Activated B cell treated with CpG ODN at 0.5 μM for 24 hours (primary cell): ENCODE measurements at regions not wholly inside any gene's neighbourhood (a gene's known extent, or its start where the extent isn't known, plus 50 kb on each side); places are given as distances from the start of the nearest gene placed in this dataset.

Source experiments
- ATAC-seq: fragments of 200-7000 bp; cut with Tn5 transposase; one replicate; pipeline ENCODE4 v1.10.0; 2021; ENCODE audit warnings: low read depth, mild to moderate bottlenecking, moderate library complexity
- CTCF ChIA-PET: fragments of 350-600 bp; sonication (Branson Sonifier 250); formaldehyde crosslinking; loops from one replicate; lab custom pipeline; 2021; ENCODE audit warnings: antibody characterized with exemption; lab: Charles Lee
- POLR2A ChIA-PET: fragments of 350-600 bp; sonication (Branson Sonifier 250); formaldehyde crosslinking; loops from one replicate; lab custom pipeline; 2021; ENCODE audit warnings: antibody characterized with exemption; lab: Charles Lee
- DNase-seq: peaks from one replicate; pipeline ENCODE4 v3.0.0; 2022
- H3K27ac Mint-ChIP-seq: one replicate; pipeline ENCODE4 v1.8.0; 2020; ENCODE audit warnings: mixed read lengths
- H3K27me3 Mint-ChIP-seq: one replicate; pipeline ENCODE4 v1.8.0; 2021; ENCODE audit warnings: mixed read lengths
- H3K36me3 Mint-ChIP-seq: one replicate; pipeline ENCODE4 v1.8.0; 2021; ENCODE audit warnings: low read depth, mixed read lengths
- H3K4me1 Mint-ChIP-seq: one replicate; pipeline ENCODE4 v1.8.0; 2021; ENCODE audit warnings: mixed read lengths
- H3K4me3 Mint-ChIP-seq: one replicate; pipeline ENCODE4 v1.8.0; 2020; ENCODE audit warnings: mild to moderate bottlenecking, mixed read lengths
- H3K9me3 Mint-ChIP-seq: one replicate; pipeline ENCODE4 v1.8.0; 2020; ENCODE audit warnings: mixed read lengths
- CTCF ChIP-seq: fragments of 200-600 bp; IDR thresholded peaks from one replicate; pipeline ENCODE4 v1.8.0; 2022; ENCODE audit warnings: antibody characterized with exemption, mild to moderate bottlenecking
- intact Hi-C: fragments of 100-400 bp; cut with micrococcal nuclease; formaldehyde crosslinking; loops from one replicate; pipeline ENCODE4 v1.15.1; 2024

- H3K4me1 Mint-ChIP-seq: no peaks in the 10 kb centered on the region
- POLR2A ChIA-PET: no interaction called here
These were observed 51.4 kb upstream of the TMEM132E start for GRCh38 chr17:34527908-34528470.

DNA sequence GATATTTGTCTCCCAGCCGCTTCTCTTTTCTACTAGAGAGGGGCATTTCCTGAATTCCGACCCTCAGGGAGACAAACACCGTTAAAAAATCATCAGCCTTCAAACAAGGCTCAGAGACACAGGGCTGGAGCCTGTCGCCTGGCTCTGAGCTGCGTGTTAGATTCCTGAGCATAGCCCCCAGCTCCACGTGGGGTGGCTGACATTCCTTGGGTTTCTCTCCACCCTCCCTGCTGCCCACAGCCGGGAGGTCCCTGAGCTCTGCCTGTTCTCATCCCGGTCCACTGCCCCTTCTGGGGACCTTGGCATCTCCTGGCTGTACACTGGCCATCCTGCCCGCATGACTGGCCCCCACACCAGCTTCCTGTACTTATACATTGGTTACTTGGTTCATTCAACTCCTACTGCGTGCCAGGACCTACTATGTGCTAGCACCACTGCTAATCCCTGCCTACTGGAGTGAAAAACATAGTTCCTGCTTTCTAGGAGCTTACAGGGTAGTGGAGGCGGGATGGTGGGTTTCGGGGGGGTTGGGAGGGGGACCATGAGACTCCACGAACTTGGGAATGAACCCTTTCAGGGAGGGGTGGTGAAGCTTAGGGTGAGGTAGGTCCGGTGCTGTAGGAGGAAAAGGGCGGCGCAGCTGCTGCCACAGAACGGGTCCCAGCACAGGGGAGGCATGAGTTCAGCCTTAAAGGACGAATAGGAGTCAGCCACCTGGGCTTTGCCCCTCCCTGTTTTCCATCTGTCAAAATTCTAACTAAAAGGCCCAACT lies 52.1 kb upstream of the TMEM132E start:
- Mint-ChIP-seq H3K27ac (no peak overlapping the region), H3K9me3 (no peaks in the 10 kb centered on the region), H3K36me3 (no peaks in the 10 kb centered on the region), H3K4me3 (no peak overlapping the region), H3K27me3 (peaks cover 36% of the 10 kb centered on the region), H3K4me1 (no peaks in the 10 kb centered on the region)
- DNase-seq: no peak
- POLR2A ChIA-PET: no interaction called here
- ATAC-seq: no peak
- intact Hi-C loops: no loop called here
- TF ChIP-seq CTCF: no peak
- CTCF ChIA-PET: no interaction called here

More at GRCh38 chr17:34527908-34528470, 51.4 kb upstream of the TMEM132E start:
- Mint-ChIP-seq H3K27ac (no peak overlapping the region), H3K4me3 (no peak overlapping the region), H3K27me3 (peaks cover 36% of the 10 kb centered on the region), H3K9me3 (no peaks in the 10 kb centered on the region), H3K36me3 (no peaks in the 10 kb centered on the region)
- ATAC-seq (no peak), DNase-seq (no peak)
- CTCF ChIA-PET: no interaction called here
- intact Hi-C loops: no loop called here
- TF ChIP-seq CTCF: no peak

DNA sequence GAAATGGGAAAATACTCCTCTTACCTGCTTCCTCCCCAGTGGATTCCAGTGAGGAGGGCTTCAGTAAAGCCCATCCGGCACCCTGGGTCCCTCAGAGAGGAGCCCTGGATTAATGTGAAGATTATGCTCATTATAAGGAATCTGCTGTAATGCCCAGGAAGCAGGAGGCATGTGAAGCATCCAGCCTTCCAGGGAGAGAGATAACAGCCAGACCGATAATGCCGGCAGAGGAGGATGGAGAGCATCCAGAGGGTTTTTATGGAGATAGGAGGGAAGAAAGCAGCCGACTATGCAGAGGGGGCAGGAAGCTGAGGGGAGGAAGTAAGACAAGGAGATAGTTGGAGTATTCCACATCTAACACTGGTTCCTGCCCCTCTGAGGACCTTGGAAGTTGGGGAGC lies 53.7 kb upstream of the TMEM132E start:
- ChIA-PET CTCF (no interaction called here), POLR2A (no interaction called here)
- intact Hi-C loops: no loop called here
- no peaks in the 10 kb centered on the region for H3K9me3 Mint-ChIP-seq
- H3K27ac Mint-ChIP-seq: no peak overlapping the region
- no peak for ATAC-seq
- H3K4me1 Mint-ChIP-seq: no peaks in the 10 kb centered on the region
- no peak for DNase-seq
- H3K27me3 Mint-ChIP-seq: peaks cover 27% of the 10 kb centered on the region
- no peaks in the 10 kb centered on the region for H3K36me3 Mint-ChIP-seq
- no peak for TF ChIP-seq CTCF
- H3K4me3 Mint-ChIP-seq: no peak overlapping the region

DNA sequence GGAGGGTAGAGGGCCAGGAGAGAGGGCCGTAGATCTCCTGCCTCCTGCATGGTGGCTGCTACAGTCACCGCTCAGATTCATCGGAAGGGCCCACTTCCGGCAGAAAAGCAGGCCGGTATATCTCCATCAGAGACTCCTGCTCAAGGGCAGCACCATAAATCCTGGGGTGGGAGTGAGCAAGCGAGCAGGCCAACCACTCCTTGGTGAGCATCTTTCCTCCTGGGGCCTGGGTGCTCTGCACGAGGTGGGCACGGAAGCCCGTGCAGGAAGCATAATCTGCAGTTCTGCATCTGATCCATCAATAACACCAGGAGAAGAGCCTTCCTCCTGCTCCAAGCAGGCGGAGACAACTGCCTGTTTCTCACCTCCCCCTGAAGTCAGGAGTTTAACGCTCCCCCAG lies 57.4 kb upstream of the TMEM132E start:
- Mint-ChIP-seq H3K27me3 (peaks cover 9% of the 10 kb centered on the region), H3K4me1 (no peaks in the 10 kb centered on the region), H3K4me3 (no peak overlapping the region), H3K27ac (no peak overlapping the region), H3K36me3 (no peaks in the 10 kb centered on the region), H3K9me3 (no peaks in the 10 kb centered on the region)
- intact Hi-C loops: no loop called here
- no peak for TF ChIP-seq CTCF
- ChIA-PET CTCF (no interaction called here), POLR2A (no interaction called here)
- DNase-seq (no peak), ATAC-seq (no peak)

DNA sequence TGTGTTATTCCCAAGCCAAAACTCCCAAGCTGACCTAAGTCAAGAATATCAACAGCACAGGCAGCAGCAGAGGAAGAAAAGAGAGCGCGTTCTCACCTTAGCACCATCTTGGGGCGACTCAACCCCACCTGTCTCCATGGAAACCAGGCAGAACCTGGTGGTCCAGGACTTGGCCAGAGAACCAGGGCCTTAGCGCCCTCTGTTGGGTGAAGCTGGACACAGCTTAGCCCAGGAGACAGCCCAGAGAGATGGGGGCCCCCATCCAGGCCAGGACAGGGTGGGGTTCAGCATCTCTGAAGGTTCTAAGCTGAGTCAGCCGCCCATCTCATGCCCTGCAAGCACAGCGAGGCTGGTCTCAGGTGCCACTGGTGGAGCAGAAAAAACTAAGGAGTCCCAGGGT lies 60.1 kb upstream of the TMEM132E start:
- H3K4me1 Mint-ChIP-seq: no peaks in the 10 kb centered on the region
- H3K27me3 Mint-ChIP-seq: peaks cover 17% of the 10 kb centered on the region
- ATAC-seq (no peak), DNase-seq (no peak)
- no peak for TF ChIP-seq CTCF
- no peak overlapping the region for H3K4me3 Mint-ChIP-seq
- intact Hi-C loops: loop anchor here (10.0 kb wide), 1 partner anchor 314 kb away; no protein-coding TSS in a partner anchor
- H3K27ac Mint-ChIP-seq: no peak overlapping the region
- POLR2A ChIA-PET: no interaction called here
- CTCF ChIA-PET: no interaction called here
- no peaks in the 10 kb centered on the region for H3K9me3 Mint-ChIP-seq
- no peaks in the 10 kb centered on the region for H3K36me3 Mint-ChIP-seq
